Effector memory CD8-positive, alpha-beta T cell (primary cell): ENCODE measurements at regions not wholly inside any gene's neighbourhood (a gene's known extent, or its start where the extent isn't known, plus 50 kb on each side); places are given as distances from the start of the nearest gene placed in this dataset.
"Not testable (repeated sequence)": the region's sequence is repeated elsewhere in the genome, so short reads cannot be mapped to it uniquely, and the experiment has no call there.

Experiments used
- ATAC-seq: fragments of 150-1000 bp; cut with Tn5 transposase; replicated peaks from 2 replicates; pipeline ENCODE4 v1.10.0; 2021; ENCODE audit warnings: mild to moderate bottlenecking, moderate library complexity
- DNase-seq, 3 experiments: peaks; one replicate each; pipeline ENCODE4 v3.0.0; 2021
- H3K27ac Mint-ChIP-seq, 2 donors: one replicate each; pipeline ENCODE4 v1.8.0; 2022; ENCODE audit warnings: mild to moderate bottlenecking in 2 of 2, mixed read lengths in 2 of 2, moderate library complexity in 2 of 2
- H3K27me3 Mint-ChIP-seq, 2 donors: one replicate each; pipeline ENCODE4 v1.8.0; 2022; ENCODE audit warnings: mixed read lengths in 2 of 2
- H3K36me3 Mint-ChIP-seq: one replicate; pipeline ENCODE4 v1.8.0; 2022; ENCODE audit warnings: mild to moderate bottlenecking, moderate library complexity, mixed read lengths; ENCODE audit not compliant: insufficient read depth
- H3K4me1 Mint-ChIP-seq, 2 donors: one replicate each; pipeline ENCODE4 v1.8.0; 2022; ENCODE audit warnings: low read depth in 2 of 2, mixed read lengths in 2 of 2
- H3K4me3 Mint-ChIP-seq, 2 donors: one replicate each; pipeline ENCODE4 v1.8.0; 2022; ENCODE audit warnings: mild to moderate bottlenecking in 2 of 2, mixed read lengths in 2 of 2, moderate library complexity in 2 of 2
- H3K9me3 Mint-ChIP-seq, 2 donors: one replicate each; pipeline ENCODE4 v1.8.0; 2022; ENCODE audit warnings: mixed read lengths in 2 of 2

- not testable (repeated sequence) for H3K4me1 Mint-ChIP-seq, DNase-seq, H3K4me3 Mint-ChIP-seq, H3K9me3 Mint-ChIP-seq, H3K27ac Mint-ChIP-seq, ATAC-seq, H3K36me3 Mint-ChIP-seq
- H3K27me3 Mint-ChIP-seq, result peaks cover 21 to 34% of the 10 kb centered on the region in 2 donors
These were observed 443.8 kb downstream of the BRD1 start for GRCh38 chr22:49383909-49384308.

GRCh38 chr22:49382451-49382735 is 445.3 kb downstream of the BRD1 start:
- peaks cover 35 to 49% of the 10 kb centered on the region in 2 donors for H3K27me3 Mint-ChIP-seq
- DNase-seq, result no peak

GRCh38 chr22:49381595-49382450 is 445.9 kb downstream of the BRD1 start:
- Mint-ChIP-seq H3K36me3 (no peaks in the 10 kb centered on the region), H3K4me3 (no peak overlapping the region), H3K27me3 (peaks cover 39 to 54% of the 10 kb centered on the region in 2 donors)

More at GRCh38 chr22:49382451-49382735, 445.3 kb downstream of the BRD1 start:
- Mint-ChIP-seq H3K9me3 (no peaks in the 10 kb centered on the region), H3K27ac (no peak overlapping the region), H3K4me1 (no peaks in the 10 kb centered on the region), H3K36me3 (no peaks in the 10 kb centered on the region), H3K4me3 (no peak overlapping the region)
- no peak for ATAC-seq

GRCh38 chr22:49380828-49381114 is 446.9 kb downstream of the BRD1 start:
- H3K4me3 Mint-ChIP-seq, result no peak overlapping the region
- H3K4me1 Mint-ChIP-seq, result no peaks in the 10 kb centered on the region
- no peaks in the 10 kb centered on the region for H3K36me3 Mint-ChIP-seq
- ATAC-seq (no peak), DNase-seq (no peak)
- H3K27me3 Mint-ChIP-seq, result peaks cover 39 to 54% of the 10 kb centered on the region in 2 donors
- no peak overlapping the region for H3K27ac Mint-ChIP-seq
- no peaks in the 10 kb centered on the region for H3K9me3 Mint-ChIP-seq

More at GRCh38 chr22:49381595-49382450, 445.9 kb downstream of the BRD1 start:
- Mint-ChIP-seq H3K27ac (no peak overlapping the region), H3K4me1 (no peaks in the 10 kb centered on the region), H3K9me3 (no peaks in the 10 kb centered on the region)
- no peak for DNase-seq
- ATAC-seq, result no peak

- Mint-ChIP-seq H3K27ac (no peak overlapping the region), H3K4me1 (no peaks in the 10 kb centered on the region), H3K4me3 (no peak overlapping the region), H3K36me3 (no peaks in the 10 kb centered on the region), H3K27me3 (peaks cover 39 to 54% of the 10 kb centered on the region in 2 donors), H3K9me3 (no peaks in the 10 kb centered on the region)
- no peak for ATAC-seq
- no peak for DNase-seq
These were observed 447.4 kb downstream of the BRD1 start for GRCh38 chr22:49380095-49380827.

- no peak overlapping the region for H3K27ac Mint-ChIP-seq
- H3K9me3 Mint-ChIP-seq, result no peaks in the 10 kb centered on the region
- H3K4me1 Mint-ChIP-seq, result no peaks in the 10 kb centered on the region
- no peak for ATAC-seq
- no peaks in the 10 kb centered on the region for H3K36me3 Mint-ChIP-seq
- peaks cover 47 to 63% of the 10 kb centered on the region in 2 donors for H3K27me3 Mint-ChIP-seq
- H3K4me3 Mint-ChIP-seq, result no peak overlapping the region
- no peak for DNase-seq
These were observed 450.4 kb downstream of the BRD1 start for GRCh38 chr22:49377306-49377705.

- Mint-ChIP-seq H3K36me3 (no peaks in the 10 kb centered on the region), H3K9me3 (no peaks in the 10 kb centered on the region), H3K4me1 (no peaks in the 10 kb centered on the region), H3K27me3 (peaks cover 37 to 59% of the 10 kb centered on the region in 2 donors), H3K4me3 (no peak overlapping the region), H3K27ac (no peak overlapping the region)
- DNase-seq (no peak), ATAC-seq (no peak)
These were observed 453.9 kb downstream of the BRD1 start for GRCh38 chr22:49373801-49374226.

GRCh38 chr22:49373289-49373666 is 454.4 kb downstream of the BRD1 start:
- DNase-seq, result no peak
- Mint-ChIP-seq H3K36me3 (no peaks in the 10 kb centered on the region), H3K4me1 (no peaks in the 10 kb centered on the region), H3K27me3 (peaks cover 36 to 59% of the 10 kb centered on the region in 2 donors), H3K4me3 (no peak overlapping the region), H3K9me3 (no peaks in the 10 kb centered on the region), H3K27ac (no peak overlapping the region)
- ATAC-seq, result no peak

- Mint-ChIP-seq H3K36me3 (peaks cover 2% of the 10 kb centered on the region), H3K27me3 (peaks cover 34 to 59% of the 10 kb centered on the region in 2 donors), H3K27ac (no peak overlapping the region), H3K4me3 (no peak overlapping the region), H3K4me1 (no peaks in the 10 kb centered on the region), H3K9me3 (no peaks in the 10 kb centered on the region)
- DNase-seq (no peak), ATAC-seq (no peak)
These were observed 455.0 kb downstream of the BRD1 start for GRCh38 chr22:49372530-49373288.

- no peaks in the 10 kb centered on the region for H3K4me1 Mint-ChIP-seq
These were observed 455.6 kb downstream of the BRD1 start for GRCh38 chr22:49372111-49372529.

GRCh38 chr22:49371325-49372110 is 456.2 kb downstream of the BRD1 start:
- ATAC-seq (no peak), DNase-seq (no peak)
- H3K4me3 Mint-ChIP-seq, result no peak overlapping the region
- peaks cover 2% of the 10 kb centered on the region for H3K36me3 Mint-ChIP-seq
- no peaks in the 10 kb centered on the region for H3K9me3 Mint-ChIP-seq
- no peaks in the 10 kb centered on the region for H3K4me1 Mint-ChIP-seq
- no peak overlapping the region for H3K27ac Mint-ChIP-seq
- H3K27me3 Mint-ChIP-seq, result peaks cover 27 to 55% of the 10 kb centered on the region in 2 donors

More at GRCh38 chr22:49372111-49372529, 455.6 kb downstream of the BRD1 start:
- peaks cover 28 to 54% of the 10 kb centered on the region in 2 donors for H3K27me3 Mint-ChIP-seq
- H3K4me3 Mint-ChIP-seq, result no peak overlapping the region
- H3K27ac Mint-ChIP-seq, result no peak overlapping the region
- DNase-seq (no peak), ATAC-seq (no peak)
- peaks cover 2% of the 10 kb centered on the region for H3K36me3 Mint-ChIP-seq
- no peaks in the 10 kb centered on the region for H3K9me3 Mint-ChIP-seq

- no peak overlapping the region for H3K4me3 Mint-ChIP-seq
- no peaks in the 10 kb centered on the region for H3K9me3 Mint-ChIP-seq
- no peak overlapping the region for H3K27ac Mint-ChIP-seq
- ATAC-seq (no peak), DNase-seq (no peak)
- H3K36me3 Mint-ChIP-seq, result peaks cover 2% of the 10 kb centered on the region
- H3K4me1 Mint-ChIP-seq, result no peaks in the 10 kb centered on the region
- H3K27me3 Mint-ChIP-seq, result peaks cover 33 to 62% of the 10 kb centered on the region in 2 donors
These were observed 456.9 kb downstream of the BRD1 start for GRCh38 chr22:49370627-49371301.
